ENCODE measurements at regions not wholly inside any gene's neighbourhood (a gene's known extent, or its start where the extent isn't known, plus 50 kb on each side); places are given as distances from the start of the nearest gene placed in this dataset.

DNA sequence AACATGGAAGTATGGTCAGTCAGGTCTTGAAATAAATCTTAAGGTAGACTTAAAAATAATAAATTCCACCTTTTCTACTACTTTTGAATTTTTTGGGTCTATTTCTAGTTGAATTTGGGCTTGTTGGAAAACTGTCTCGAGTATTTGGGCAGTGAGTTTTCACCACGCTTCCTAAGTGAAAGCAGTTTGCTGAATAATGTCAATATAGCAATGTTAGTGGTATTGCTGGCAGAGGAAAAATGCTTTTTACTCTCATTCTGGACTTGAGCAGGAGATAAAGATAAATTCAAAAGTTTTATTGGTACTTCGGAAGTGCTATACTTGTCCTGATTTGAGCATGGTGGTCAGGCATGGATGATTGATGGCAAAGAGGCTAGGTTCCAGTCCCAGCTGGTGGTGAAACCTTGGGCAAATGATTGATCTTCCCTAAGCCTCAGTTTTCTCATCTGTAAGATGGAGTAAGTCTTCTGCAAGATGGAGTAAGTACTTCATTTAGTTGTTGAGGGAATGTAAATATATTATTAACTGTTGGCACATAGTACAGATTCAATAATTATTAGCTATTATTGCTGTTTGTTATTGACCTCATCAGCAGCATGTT, 503.5 kb upstream of the ZEB2 start:
- no peak for DNase-seq
- intact Hi-C loops (cut with DNase I) = no loop called here

DNA sequence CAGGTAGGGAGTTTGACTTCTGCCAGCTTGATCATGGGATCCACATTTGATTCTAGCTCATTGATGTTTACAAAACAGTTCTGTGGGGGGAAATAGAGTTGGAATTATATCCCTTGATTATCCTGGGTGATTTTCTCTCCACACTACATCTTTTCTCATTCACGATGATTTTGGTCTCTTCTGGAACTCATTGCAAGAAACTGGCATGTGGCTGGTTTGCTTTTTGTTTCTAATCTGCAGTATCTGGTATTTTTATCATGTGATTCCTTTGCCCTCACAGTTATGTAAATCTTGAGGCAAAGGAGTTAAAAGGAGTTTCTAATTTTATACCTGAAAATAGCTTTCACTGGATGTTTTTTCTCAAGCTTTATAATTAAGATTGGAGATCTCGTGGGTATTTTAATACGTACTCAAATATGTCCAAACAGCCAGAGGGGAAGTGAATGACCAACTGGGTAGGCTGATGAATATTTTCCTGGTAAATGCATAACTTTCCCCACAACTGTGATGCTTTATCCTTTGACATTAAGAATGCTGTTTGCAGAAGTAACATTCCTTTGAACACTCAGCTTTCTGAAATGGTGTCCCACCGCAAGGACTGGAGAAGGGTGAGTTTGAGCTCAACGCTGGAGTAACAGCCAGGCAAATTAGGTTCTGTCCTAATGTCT, 502.9 kb upstream of the ZEB2 start:
- no peak for DNase-seq
- intact Hi-C loops (cut with DNase I) = no loop called here

DNA sequence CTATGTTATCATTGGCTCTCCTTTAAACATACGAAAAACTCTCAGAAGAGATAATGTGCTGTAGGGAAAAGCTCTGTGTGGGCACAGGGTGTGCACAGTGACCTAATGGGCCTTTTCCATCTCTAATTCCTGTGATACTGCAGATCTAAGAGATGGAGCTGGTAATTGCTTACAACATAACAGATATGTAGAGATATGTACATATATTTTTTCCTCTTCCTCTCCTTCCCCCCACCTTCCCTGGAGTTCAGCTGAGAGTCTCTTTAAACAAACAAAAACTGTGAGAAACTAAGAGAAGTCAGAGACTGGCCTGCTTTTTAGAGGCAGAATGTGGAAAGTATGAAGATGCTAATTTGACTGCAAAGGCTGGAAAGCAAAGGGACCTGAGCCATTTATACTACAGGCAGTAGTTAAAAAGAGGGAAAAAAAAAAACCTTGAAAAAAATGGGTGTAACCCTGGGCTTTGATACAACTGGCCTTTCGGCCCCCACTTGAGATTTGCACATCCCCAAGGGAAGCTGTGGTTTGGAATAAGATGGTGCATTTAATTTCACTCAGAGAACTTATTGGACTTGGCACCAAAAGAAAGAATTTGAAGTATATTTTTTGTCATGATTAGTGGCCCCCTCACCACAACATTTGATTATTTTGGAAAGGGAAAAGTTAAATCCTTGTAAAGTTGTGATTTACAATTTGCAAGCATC, 502.2 kb upstream of the ZEB2 start:
- DNase-seq = no peak
- intact Hi-C loops (cut with DNase I) = no loop called here

DNA sequence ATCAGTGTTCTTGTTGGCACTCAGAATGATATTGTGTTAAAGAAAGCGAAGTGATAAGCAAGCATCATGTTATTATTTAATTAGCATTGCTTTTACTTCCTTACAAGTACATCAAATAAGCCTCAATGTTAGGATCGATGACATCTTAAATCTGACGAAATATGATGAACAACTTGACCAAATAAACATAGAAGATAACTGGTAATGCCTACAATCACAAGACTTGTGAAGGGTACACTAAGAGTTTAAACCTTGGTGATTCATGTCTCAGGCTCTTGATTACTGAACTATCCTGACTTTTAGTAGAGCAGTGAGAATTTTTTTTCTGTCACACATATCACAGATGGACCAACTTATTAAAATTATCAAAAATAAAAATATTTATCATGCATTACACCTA, 500.8 kb upstream of the ZEB2 start:
- intact Hi-C loops (cut with DNase I) = no loop called here
- no peak for DNase-seq

DNA sequence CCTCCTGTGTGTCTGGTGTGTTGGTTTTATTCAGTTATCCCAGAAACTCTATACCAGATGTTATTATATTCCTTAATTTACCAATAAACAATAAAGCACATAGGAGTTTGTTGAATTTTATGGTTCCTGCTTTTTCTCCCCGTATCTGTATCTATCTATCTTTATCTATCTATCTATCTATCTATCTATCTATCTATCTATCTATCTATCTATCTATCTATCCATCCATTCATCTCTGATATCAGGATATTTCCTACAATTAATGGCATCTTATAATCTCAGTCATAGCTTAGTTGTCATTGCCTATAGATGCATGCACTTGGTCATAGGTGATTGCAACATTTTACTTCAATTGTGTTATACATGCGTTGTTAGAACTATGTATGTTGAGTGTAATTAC, 500.2 kb upstream of the ZEB2 start:
- DNase-seq = no peak
- intact Hi-C loops (cut with DNase I) = no loop called here

DNA sequence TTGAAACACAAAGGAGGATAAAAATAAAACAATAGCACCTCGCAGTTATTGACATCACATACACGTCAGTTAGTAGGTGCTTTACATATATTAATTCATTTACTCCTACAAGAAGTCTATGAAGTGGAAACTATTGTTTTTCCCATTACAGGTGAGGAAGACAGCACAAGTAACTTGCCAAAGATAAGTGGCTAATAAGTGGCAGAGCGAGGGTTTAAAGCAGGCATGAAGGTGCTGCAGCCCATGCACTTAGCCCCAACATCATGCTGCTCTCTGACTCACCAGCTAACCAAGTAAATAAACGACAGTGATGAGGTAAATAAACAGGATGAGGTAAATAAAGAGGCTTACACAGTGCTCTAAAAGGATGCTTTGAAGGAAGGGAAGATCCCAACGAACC, 498.6 kb upstream of the ZEB2 start:
- no peak for DNase-seq
- intact Hi-C loops (cut with DNase I) = no loop called here

DNA sequence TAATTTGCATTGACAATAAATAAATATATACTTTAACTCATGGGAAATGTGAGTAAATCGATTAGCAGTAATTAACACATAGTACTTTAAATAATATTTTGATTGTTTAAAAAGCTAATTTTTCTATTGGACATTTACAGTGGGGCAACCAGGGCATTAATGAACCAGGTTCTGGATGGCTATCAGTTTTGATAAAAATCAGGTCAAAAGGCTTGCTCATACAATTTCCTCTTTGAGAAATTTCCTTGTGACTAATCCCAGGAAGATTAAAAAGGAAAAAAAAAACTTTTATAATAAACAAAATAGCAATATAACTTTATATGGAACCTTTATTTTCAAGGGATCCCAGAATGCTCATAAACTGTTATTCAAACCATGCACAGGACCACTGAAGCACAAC, 497.2 kb upstream of the ZEB2 start:
- intact Hi-C loops (cut with DNase I) = no loop called here
- DNase-seq = no peak

DNA sequence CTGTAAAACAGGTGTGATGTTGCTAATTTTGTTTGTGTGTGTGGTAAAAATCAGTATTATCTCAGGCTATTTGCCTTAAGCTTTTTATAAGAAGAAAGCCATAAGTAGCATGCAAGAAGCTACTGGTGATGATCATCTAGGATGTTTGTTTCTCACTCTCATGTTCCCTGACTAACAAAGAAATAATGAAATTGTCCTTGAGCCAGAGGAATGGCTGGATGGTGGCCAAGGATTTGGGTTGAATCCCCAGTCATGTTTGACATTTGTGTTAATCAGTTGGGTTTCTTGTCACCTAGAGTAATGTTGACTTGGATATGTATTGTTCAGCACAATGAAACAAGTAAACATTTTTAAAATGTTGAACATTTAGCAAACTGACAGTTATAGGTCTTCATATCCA, 496.8 kb upstream of the ZEB2 start:
- no peak for DNase-seq
- intact Hi-C loops (cut with DNase I) = no loop called here

DNA sequence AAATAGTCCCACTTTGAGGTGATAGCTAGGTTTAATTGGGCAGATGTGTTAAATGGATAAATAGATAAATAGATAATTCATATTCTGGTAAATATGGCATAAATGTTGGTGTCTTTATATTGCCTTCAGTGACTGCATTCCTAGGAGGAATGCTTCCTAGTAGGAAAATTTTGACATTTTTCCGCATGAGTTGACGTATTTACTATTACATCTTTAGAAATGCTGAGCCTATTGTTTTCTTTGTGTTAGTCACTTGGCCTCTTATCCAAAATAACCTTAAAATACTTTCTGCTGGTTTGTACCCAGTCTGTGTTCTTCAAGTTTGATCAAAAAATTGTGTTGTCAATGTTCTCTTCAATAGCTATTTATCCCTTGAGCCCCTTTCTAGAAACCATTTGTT, 495.6 kb upstream of the ZEB2 start:
- intact Hi-C loops (cut with DNase I) = no loop called here
- DNase-seq = no peak

DNA sequence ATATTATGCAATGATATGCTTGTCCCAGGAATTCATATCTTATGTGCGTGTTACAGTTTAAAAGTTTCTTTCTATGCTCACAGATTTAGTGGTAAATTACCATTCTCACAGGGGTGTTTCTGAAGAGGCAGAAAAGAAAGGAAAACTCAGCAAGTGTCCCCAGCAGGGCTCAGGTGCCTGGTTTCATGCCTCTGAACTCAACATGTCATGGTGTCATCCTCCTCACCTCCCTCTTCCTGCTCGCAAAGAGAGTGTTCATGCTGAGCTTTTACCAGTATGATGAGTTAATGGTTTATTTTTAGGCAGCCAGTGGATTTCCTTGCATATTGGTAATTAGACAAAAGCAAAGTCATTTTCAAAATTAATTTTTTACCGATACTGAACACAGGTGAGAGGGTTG, 492.9 kb upstream of the ZEB2 start:
- intact Hi-C loops (cut with DNase I) = no loop called here
- no peak for DNase-seq

DNA sequence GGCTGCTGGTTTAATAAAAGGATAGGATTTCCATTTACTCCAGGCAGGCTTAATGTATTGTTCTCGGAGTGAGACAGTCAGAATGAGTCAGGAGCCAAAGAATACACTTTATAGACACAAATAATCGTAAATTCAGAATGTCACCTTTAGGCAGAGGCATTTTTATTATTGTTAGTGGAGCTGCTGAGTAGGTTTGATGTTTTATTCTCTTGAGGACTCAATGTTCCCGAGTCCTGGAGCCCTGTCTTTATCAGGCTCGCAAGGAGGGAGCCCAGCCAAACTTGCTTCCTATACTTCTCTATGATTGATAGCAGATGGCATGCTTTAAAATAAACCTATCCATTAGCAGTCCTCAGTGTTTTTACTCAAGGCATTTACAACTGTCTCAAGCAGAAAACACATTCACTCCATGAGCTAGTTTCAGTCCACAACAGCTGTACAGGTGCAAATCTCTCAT, 492.3 kb upstream of the ZEB2 start:
- no peak for DNase-seq
- intact Hi-C loops (cut with DNase I) = no loop called here

DNA sequence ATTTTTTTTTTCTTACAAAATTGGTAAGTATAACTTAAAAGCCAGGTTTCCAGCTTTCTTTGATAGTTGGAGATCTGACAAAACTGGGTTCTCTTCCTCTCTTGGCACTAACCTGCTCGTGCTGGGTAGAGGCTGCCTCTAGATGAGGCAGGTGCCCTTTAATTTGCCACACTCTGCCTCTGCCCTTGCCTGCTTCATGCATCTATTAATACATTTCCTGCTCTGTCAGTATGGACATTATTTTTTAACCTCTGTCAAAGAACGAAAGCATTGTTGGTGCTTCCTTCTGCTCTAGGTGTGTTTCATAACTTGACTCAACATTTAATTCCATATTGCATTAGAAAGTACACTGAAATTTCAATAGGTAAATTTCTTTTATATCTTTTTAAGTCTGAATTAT, 490.7 kb upstream of the ZEB2 start:
- intact Hi-C loops (cut with DNase I) = no loop called here
- no peak for DNase-seq

DNA sequence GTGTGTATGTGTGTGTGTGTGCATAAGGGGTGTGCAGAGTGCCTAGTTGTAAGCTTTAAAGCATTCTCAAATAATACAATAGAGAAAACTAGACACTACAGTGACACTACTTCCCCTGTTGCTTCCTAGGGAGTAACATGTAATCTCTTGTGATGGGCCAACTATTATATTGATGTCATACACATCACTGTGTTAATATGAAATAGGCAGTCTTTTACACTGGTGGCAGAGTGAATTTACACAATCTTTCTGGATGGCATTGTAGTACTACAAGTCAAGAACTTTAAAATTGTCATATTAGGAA, 488.0 kb upstream of the ZEB2 start:
- no peak for DNase-seq

DNA sequence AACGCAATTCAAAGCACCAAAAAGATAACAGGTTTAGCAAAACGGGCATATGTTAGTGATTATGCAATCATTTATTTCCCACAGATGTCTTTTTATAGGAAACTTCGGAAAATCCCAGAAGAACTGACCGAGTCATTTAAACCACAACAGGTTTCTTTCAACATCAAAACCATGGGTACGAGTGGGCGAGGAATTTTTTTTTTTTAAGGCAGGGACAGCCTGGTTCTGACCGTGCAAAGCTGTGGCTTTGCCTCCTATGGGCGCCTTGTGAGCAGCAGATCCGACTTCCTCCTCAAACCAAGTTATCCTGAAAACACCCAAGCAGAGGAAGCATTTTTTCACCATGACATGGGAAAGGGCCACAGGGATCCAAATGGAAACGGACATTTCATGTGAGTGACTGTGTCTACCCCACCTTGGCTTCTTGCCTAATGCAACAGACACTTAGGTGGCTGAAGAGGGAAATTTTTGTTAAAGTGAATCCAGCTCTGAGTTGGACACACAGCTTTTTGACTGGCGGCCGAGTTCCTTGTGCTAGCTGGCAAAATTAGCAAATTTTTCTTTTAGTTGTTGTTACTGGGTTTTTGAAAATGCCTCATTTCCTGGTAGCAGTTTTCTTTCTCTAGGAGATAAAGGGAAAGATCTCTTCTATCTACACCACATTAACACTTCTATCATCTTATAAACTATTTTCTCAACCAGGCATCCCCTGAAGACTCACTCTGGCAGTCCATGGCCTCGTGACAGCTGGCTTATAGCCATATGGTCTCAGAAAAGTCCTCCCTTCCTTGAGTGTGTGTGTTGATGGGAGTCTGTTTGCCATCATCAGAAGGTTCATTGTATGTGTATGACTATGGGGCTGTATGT, 487.4 kb upstream of the ZEB2 start:
- DNase-seq = no peak
- intact Hi-C loops (cut with DNase I) = no loop called here

More for the DNA sequence above, 488.0 kb upstream of the ZEB2 start:
- intact Hi-C loops (cut with DNase I) = no loop called here

DNA sequence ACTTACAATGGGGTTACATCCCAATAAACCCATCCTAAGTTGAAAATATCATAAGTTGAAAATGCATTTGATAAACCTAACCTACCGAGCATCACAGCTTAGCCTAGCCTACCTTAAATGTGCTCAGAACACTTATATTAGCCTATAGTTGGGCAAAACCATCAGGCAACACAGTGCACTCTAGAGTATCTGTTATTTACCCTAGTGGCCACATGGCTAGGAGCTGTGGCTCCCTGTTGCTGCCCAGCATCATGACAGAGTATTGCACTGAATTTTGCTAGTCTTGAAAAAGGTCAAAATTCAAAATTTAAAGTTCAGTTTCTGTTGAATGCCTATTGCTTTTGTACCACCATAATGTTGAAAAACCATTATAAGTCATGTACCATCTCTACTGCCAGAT, 482.7 kb upstream of the ZEB2 start:
- DNase-seq = no peak
- intact Hi-C loops (cut with DNase I) = no loop called here

DNA sequence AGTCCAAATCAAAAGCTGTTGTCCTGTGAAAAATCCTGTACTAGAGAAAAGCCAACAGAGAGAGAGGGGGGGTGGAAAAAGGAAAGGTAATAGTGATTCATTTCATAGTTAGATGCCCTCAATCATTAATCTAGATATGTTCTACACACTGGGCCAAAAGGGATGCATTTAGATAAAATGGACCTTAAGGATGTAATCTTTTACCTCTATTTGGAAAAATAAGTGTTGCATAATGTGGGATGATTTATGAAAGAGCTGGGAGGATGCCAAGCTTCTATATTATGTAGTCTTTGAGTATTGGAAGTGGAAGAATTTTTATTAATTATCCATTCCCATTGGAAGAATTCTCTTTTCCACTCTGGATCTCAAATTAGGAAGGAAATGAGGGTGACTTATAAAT, 480.5 kb upstream of the ZEB2 start:
- no peak for DNase-seq
- intact Hi-C loops (cut with DNase I) = no loop called here

DNA sequence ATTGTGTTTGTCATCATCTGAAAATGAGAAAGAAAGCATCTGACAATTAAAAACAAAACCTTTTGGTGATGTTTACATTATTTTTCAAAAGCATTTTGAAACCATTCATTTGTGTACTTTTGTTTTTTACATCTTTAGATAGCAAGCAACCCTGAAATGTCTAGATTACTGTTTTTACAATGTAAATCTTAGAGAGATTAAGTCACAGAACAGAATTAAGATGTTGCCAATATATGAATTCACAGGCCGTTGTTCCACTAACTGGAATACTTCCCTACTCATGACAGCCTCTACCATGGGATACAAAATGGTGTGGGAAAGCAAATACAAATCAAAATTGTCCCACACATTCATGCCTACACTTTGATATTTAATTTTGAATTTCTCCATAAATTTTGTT, 480.0 kb upstream of the ZEB2 start:
- intact Hi-C loops (cut with DNase I) = no loop called here

DNA sequence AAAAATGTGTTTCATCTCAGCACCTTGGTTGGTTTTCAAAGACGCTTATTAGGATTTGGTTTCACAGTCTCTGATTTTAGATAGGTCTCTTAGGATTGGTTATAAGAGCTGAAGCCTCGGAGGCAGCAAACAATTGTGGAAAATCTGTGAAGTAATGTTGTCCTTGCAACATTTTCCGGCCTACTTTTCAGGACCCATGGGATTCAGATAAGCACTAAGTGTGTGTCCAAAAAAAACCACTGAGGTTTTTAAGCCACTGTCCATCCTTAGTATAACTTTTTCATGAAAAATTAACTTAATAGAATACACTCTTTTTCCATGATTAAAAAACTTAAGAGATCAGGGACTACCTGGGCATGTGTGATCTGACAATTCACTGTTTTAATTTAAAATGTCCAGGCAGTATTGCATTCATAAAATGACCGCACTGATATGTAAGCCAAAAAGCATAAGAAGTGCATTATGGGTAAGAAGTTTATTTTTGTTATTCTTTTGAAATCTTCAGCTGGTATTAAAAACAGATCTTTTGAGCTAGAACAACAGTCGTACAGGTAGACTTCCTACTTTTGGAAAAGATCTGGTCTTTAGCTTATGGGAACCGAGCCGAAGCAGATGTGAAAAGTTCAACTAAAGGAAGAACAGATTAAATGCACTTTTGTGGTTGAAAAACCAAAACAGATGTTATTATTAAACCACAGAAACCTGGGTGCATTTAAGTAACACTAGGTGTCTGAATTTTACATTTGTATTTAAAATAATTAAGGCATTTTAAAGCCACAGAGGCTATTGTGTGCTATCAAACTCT, 479.4 kb upstream of the ZEB2 start:
- DNase-seq = no peak
- intact Hi-C loops (cut with DNase I) = no loop called here

More for the DNA sequence above, 480.0 kb upstream of the ZEB2 start:
- no peak for DNase-seq

DNA sequence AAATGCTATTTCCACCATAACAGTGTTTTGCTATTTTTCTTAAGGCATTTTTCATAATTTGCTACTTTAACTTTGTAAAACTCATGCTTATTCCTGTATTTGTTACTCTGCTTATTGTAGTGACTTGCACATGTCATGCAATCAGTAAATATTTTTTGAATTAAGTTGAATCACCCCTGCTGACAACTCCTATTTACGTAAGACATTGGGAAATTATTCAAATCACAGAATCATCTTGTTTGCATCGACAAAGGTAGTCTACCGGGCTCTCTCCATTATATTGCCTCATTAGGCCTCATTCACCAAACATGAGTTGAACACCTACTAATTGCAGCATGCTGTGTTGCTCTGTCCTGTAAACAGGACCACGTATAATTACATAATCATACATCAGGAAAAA, 478.5 kb upstream of the ZEB2 start:
- DNase-seq = no peak
- intact Hi-C loops (cut with DNase I) = no loop called here

Measured in head of caudate nucleus (tissue), 42 donors.